GM10266 (cell line): ENCODE measurements at regions not wholly inside any gene's neighbourhood (a gene's known extent, or its start where the extent isn't known, plus 50 kb on each side); places are given as distances from the start of the nearest gene placed in this dataset.

Source experiments
- DNase-seq: peaks from one replicate; pipeline ENCODE4 v3.0.0; 2012; ENCODE audit errors: extremely low spot score
- CTCF ChIP-seq: IDR thresholded peaks from 2 replicates; pipeline ENCODE4 v1.5.1; 2012; ENCODE audit warnings: mild to moderate bottlenecking, low read depth; ENCODE audit not compliant: control insufficient read depth, insufficient read depth; ENCODE audit errors: missing control alignments

GRCh38 chr4:124591637-124592036, 120.9 kb downstream of the ANKRD50 start:
- no peak for TF ChIP-seq CTCF
- no peak for DNase-seq

DNA sequence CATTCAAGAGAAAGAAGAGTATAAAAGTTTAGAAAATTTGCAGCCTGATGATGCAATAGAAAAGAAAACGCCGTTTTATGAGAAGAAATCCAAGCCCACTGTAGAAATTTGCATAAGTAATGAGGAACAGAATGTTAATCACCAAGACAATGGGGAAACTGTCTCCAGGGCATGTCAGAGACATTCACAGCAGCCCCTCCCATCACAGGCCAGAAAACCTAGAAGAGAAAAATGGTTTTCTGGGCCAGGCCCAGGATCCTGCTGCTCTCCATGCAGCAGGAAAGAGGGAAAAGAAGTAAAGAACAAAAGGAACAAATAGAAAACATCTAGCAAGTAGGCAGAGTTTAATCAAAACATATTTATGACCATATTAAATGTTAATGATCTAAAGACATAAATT, 119.0 kb downstream of the ANKRD50 start:
- TF ChIP-seq CTCF: no peak
- DNase-seq: no peak

- DNase-seq: no peak
- TF ChIP-seq CTCF: no peak
Observed at GRCh38 chr4:124594945-124595344, 117.6 kb downstream of the ANKRD50 start.

DNA sequence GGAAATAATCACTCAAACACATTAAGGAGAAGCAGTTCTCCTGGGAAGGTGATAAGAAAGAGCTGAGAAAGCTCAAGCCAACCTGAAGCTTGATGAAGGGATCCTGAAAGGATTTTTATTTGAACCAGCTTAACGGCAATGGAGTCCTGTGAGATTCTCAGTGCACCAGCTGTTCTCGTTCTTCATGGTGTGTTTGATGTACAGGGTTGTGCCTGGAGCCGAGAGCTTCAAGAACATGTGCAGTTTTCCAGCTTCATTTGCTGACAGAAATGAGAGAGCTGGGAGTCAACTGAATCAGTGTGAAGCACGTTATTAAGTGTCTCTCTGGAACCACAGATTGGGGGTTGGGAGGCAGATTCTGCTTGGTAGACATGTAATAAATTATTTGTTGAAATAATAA, 115.7 kb downstream of the ANKRD50 start:
- TF ChIP-seq CTCF: no peak
- no peak for DNase-seq

DNA sequence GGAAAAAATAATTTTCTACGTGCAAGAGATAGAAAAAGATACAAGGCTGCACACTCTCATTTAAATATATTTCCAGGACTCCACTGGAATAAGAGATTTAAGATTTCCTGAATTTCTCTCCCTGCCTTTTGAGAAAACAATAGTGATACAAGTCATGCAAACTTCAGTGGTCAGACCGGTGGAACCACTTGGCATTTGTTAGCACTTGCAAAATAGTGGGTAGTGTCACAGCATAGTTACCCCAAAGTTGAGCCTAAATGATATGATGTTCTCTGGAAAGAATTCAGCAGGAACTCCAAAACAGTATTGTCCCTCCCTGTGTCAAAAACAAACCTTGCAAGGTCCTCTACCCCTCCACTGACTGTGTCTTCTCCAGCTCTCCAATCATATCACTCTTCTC, 102.3 kb downstream of the ANKRD50 start:
- no peak for DNase-seq
- no peak for TF ChIP-seq CTCF
